H9 (cell line): ENCODE measurements at regions not wholly inside any gene's neighbourhood (a gene's known extent, or its start where the extent isn't known, plus 50 kb on each side); places are given as distances from the start of the nearest gene placed in this dataset.

Experiments used
- DNase-seq: peaks from one replicate; pipeline ENCODE4 v3.0.0-alpha.2; 2017
- H2AFZ ChIP-seq: one replicate; pipeline ENCODE4 v1.6.1; 2013; ENCODE audit warnings: mild to moderate bottlenecking, low read length, control low read depth, moderate library complexity
- H2AK5ac ChIP-seq: 2 replicates; pipeline ENCODE4 v1.6.1; 2013; ENCODE audit warnings: low read length, control low read depth, mixed read lengths; ENCODE audit not compliant: insufficient read length
- H2BK120ac ChIP-seq: one replicate; pipeline ENCODE4 v1.6.1; 2013; ENCODE audit warnings: low read depth, mild to moderate bottlenecking, low read length, control low read depth, inconsistent platforms; ENCODE audit not compliant: poor library complexity, severe bottlenecking
- H2BK12ac ChIP-seq: 2 replicates; pipeline ENCODE4 v1.6.1; 2013; ENCODE audit warnings: low read length, control low read depth, mixed read lengths, low read depth; ENCODE audit not compliant: insufficient read length
- H2BK15ac ChIP-seq: 2 replicates; pipeline ENCODE4 v1.6.1; 2013; ENCODE audit warnings: low read depth, low read length, control low read depth
- H2BK20ac ChIP-seq: one replicate; pipeline ENCODE4 v1.6.1; 2013; ENCODE audit warnings: low read depth, mild to moderate bottlenecking, low read length, control low read depth, inconsistent platforms; ENCODE audit not compliant: poor library complexity, severe bottlenecking
- H2BK5ac ChIP-seq: 2 replicates; pipeline ENCODE4 v1.6.1; 2013; ENCODE audit warnings: low read length, control low read depth, mixed read lengths; ENCODE audit not compliant: insufficient read length
- H3K14ac ChIP-seq: 2 replicates; pipeline ENCODE4 v1.6.1; 2013; ENCODE audit warnings: low read length, control low read depth; ENCODE audit not compliant: insufficient read depth
- H3K18ac ChIP-seq: 2 replicates; pipeline ENCODE4 v1.6.1; 2013; ENCODE audit warnings: low read depth, mild to moderate bottlenecking, mixed read lengths, low read length, control low read depth; ENCODE audit not compliant: insufficient read length
- H3K23ac ChIP-seq: 2 replicates; pipeline ENCODE4 v1.6.1; 2013; ENCODE audit warnings: low read length, control low read depth, mixed read lengths, low read depth; ENCODE audit not compliant: insufficient read length
- H3K23me2 ChIP-seq: 2 replicates; pipeline ENCODE4 v1.6.1; 2013; ENCODE audit warnings: low read depth, mild to moderate bottlenecking, mixed read lengths, low read length, control low read depth; ENCODE audit not compliant: insufficient read length, poor library complexity, severe bottlenecking
- H3K27ac ChIP-seq: 2 replicates; pipeline ENCODE4 v1.5.1; 2013; ENCODE audit warnings: low read length, control low read depth, mixed read lengths, low read depth; ENCODE audit not compliant: insufficient read length
- H3K27me3 ChIP-seq: 2 replicates; pipeline ENCODE4 v1.6.1; 2013; ENCODE audit warnings: low read length, control low read depth, inconsistent platforms; ENCODE audit not compliant: insufficient read depth
- H3K4ac ChIP-seq: 2 replicates; pipeline ENCODE4 v1.6.1; 2013; ENCODE audit warnings: low read depth, mild to moderate bottlenecking, control low read depth, inconsistent platforms, low read length, moderate library complexity
- H3K4me1 ChIP-seq: 2 replicates; pipeline ENCODE4 v1.6.1; 2013; ENCODE audit warnings: low read length, control low read depth, inconsistent platforms; ENCODE audit not compliant: insufficient read depth
- H3K4me2 ChIP-seq: 2 replicates; pipeline ENCODE4 v1.6.1; 2013; ENCODE audit warnings: low read length, control low read depth, mixed read lengths; ENCODE audit not compliant: insufficient read length, insufficient read depth
- H3K56ac ChIP-seq: 2 replicates; pipeline ENCODE4 v1.6.1; 2013; ENCODE audit warnings: low read depth, mild to moderate bottlenecking, mixed read lengths, low read length, control low read depth; ENCODE audit not compliant: insufficient read length
- H3K79me1 ChIP-seq: 2 replicates; pipeline ENCODE4 v1.6.1; 2013; ENCODE audit warnings: low read depth, mild to moderate bottlenecking, moderate library complexity, low read length, control low read depth, inconsistent platforms; ENCODE audit not compliant: insufficient read depth, poor library complexity, severe bottlenecking
- H3K79me2 ChIP-seq: 2 replicates; pipeline ENCODE4 v1.6.1; 2013; ENCODE audit warnings: low read length, control low read depth, inconsistent platforms; ENCODE audit not compliant: insufficient read depth
- H3K9ac ChIP-seq: 2 replicates; pipeline ENCODE4 v1.6.1; 2013; ENCODE audit warnings: low read length, control low read depth, mixed read lengths; ENCODE audit not compliant: insufficient read length; ENCODE audit errors: extremely low read depth
- H3K9me3 ChIP-seq: one replicate; pipeline ENCODE4 v1.6.1; 2013; ENCODE audit warnings: low read depth, low read length, inconsistent platforms; ENCODE audit not compliant: control insufficient read depth
- H3T11ph ChIP-seq: one replicate; pipeline ENCODE4 v1.6.1; 2013; ENCODE audit warnings: mild to moderate bottlenecking, low read length, control low read depth, inconsistent platforms
- H4K20me1 ChIP-seq: one replicate; pipeline ENCODE4 v1.6.1; 2013; ENCODE audit not compliant: control insufficient read depth, insufficient read length, insufficient read depth
- H4K5ac ChIP-seq: 2 replicates; pipeline ENCODE4 v1.6.1; 2013; ENCODE audit warnings: low read depth, mild to moderate bottlenecking, mixed read lengths, low read length, control low read depth; ENCODE audit not compliant: insufficient read length
- H4K8ac ChIP-seq: replicated peaks from 2 replicates; pipeline ENCODE4 v1.6.1; 2013; ENCODE audit warnings: low read length, control low read depth, mixed read lengths, low read depth; ENCODE audit not compliant: insufficient read length
- H4K91ac ChIP-seq: 2 replicates; pipeline ENCODE4 v1.6.1; 2013; ENCODE audit warnings: low read depth, mild to moderate bottlenecking, moderate library complexity, mixed read lengths, low read length, control low read depth; ENCODE audit not compliant: insufficient read length
- H3K27ac Mint-ChIP-seq, 3 experiments: 2 replicates in 2 of 3; 3 replicates in 1 of 3; pipeline ENCODE4 v1.8.0; 2020 to 2021; ENCODE audit warnings: mixed read lengths in 3 of 3, mild to moderate bottlenecking in 1 of 3, moderate library complexity in 1 of 3
- H3K27me3 Mint-ChIP-seq: 2 replicates; pipeline ENCODE4 v1.8.0; 2021; ENCODE audit warnings: low read depth, mild to moderate bottlenecking, moderate library complexity, mixed read lengths
- H3K36me3 Mint-ChIP-seq, 3 experiments: 2 replicates in 2 of 3; 3 replicates in 1 of 3; pipeline ENCODE4 v1.8.0; 2020 to 2021; ENCODE audit warnings: low read depth in 3 of 3, mixed read lengths in 3 of 3; ENCODE audit not compliant: insufficient read depth in 1 of 3
- H3K4me1 Mint-ChIP-seq, 2 experiments: 2 replicates each; pipeline ENCODE4 v1.8.0; 2020; ENCODE audit warnings: mixed read lengths in 2 of 2
- H3K4me3 Mint-ChIP-seq, 2 experiments: 2 replicates in 1 of 2; 3 replicates in 1 of 2; pipeline ENCODE4 v1.8.0; 2020 to 2021; ENCODE audit warnings: mild to moderate bottlenecking in 2 of 2, mixed read lengths in 2 of 2, moderate library complexity in 1 of 2
- H3K9me3 Mint-ChIP-seq, 2 experiments: 2 replicates in 1 of 2; 3 replicates in 1 of 2; pipeline ENCODE4 v1.8.0; 2020; ENCODE audit warnings: mild to moderate bottlenecking in 2 of 2, mixed read lengths in 2 of 2, moderate library complexity in 1 of 2
- WGBS: extraction: QIAGEN DNeasy Blood & Tissue Kit; methylation state at CpG from one replicate; pipeline ENCODE4 v1.1.7; 2013; ENCODE audit warnings: missing lambda C conversion rate, low lambda C conversion rate, mixed read lengths; ENCODE audit not compliant: insufficient read length; ENCODE audit errors: extremely low coverage; 5-methylcytosine and 5-hydroxymethylcytosine counted together
- TF ChIP-seq, protein P1 (sequence below): fragments of 200-600 bp; sonication (generic); conservative IDR thresholded peaks from 3 replicates; pipeline ENCODE4 v1.8.0; 2021; ENCODE audit warnings: antibody characterized with exemption, mild to moderate bottlenecking

DNA sequence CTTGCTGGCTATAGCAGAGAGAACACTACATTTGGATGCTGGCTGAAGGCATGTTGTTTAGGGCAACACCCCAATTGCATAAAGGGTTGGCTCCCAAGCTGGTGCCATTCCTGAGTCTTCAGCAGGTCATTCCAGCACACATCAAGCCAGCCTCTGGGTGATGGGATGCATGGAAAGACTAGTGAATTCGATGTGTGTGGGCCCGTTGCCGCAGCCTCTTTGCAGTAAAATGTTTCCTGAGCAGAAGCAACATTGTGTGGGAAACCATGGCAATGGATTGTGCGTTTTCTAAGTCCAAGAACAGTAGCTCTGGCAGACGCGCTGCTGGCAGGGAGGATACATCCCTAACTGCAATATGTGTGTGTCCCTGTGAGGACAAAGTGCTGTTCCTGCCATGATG, 142.4 kb upstream of the SLC24A3 start:
- Histone ChIP-seq H2BK5ac (no peak overlapping the region), H3K4ac (no peak overlapping the region), H3K23ac (no peak overlapping the region), H2AK5ac (no peak overlapping the region), H2BK120ac (no peak overlapping the region), H4K20me1 (no peaks in the 10 kb centered on the region), H3K14ac (no peak overlapping the region), H4K91ac (no peak overlapping the region), H4K5ac (no peak overlapping the region), H3K18ac (no peak overlapping the region), H2BK15ac (no peak overlapping the region), H2AFZ (no peak overlapping the region), H3K79me2 (no peaks in the 10 kb centered on the region), H3K79me1 (no peaks in the 10 kb centered on the region), H4K8ac (no peak overlapping the region), H3K23me2 (no peaks in the 10 kb centered on the region), H3K4me1 (no peaks in the 10 kb centered on the region), H3K56ac (no peak overlapping the region), H2BK12ac (no peak overlapping the region), H2BK20ac (no peak overlapping the region), H3K9ac (no peak overlapping the region), H3T11ph (no peak overlapping the region), H3K9me3 (peaks cover 20% of the 10 kb centered on the region), H3K4me2 (no peak overlapping the region), H3K27me3 (no peaks in the 10 kb centered on the region), H3K27ac (no peak overlapping the region)
- no peaks in the 10 kb centered on the region; the same call in 1 of the 2 replicates for H3K27me3 Mint-ChIP-seq
- TF ChIP-seq, protein P1, sequence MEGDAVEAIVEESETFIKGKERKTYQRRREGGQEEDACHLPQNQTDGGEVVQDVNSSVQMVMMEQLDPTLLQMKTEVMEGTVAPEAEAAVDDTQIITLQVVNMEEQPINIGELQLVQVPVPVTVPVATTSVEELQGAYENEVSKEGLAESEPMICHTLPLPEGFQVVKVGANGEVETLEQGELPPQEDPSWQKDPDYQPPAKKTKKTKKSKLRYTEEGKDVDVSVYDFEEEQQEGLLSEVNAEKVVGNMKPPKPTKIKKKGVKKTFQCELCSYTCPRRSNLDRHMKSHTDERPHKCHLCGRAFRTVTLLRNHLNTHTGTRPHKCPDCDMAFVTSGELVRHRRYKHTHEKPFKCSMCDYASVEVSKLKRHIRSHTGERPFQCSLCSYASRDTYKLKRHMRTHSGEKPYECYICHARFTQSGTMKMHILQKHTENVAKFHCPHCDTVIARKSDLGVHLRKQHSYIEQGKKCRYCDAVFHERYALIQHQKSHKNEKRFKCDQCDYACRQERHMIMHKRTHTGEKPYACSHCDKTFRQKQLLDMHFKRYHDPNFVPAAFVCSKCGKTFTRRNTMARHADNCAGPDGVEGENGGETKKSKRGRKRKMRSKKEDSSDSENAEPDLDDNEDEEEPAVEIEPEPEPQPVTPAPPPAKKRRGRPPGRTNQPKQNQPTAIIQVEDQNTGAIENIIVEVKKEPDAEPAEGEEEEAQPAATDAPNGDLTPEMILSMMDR: no peak
- H3K4me3 Mint-ChIP-seq: no peak overlapping the region
- peaks cover 2 to 29% (median 13%) of the 10 kb centered on the region in 3 experiments; a peak in 6 of 7 replicates for H3K36me3 Mint-ChIP-seq
- no peak overlapping the region for H3K27ac Mint-ChIP-seq
- no CpG with 5 or more reads among the region's 6 CpGs for WGBS
- no peak for DNase-seq
- peaks cover 14 to 21% of the 10 kb centered on the region in 2 experiments for H3K4me1 Mint-ChIP-seq
- H3K9me3 Mint-ChIP-seq: peaks cover 32 to 38% of the 10 kb centered on the region in 2 experiments
